DMS114 treated with DMSO at 0.1 percent for 48 hours (cell line): ENCODE measurements at regions not wholly inside any gene's neighbourhood (a gene's known extent, or its start where the extent isn't known, plus 50 kb on each side); places are given as distances from the start of the nearest gene placed in this dataset.

Experiments used
- DNase-seq: peaks from one replicate; lab custom pipeline; 2025; ENCODE audit not compliant: unreplicated experiment; lab: John Stamatoyannopoulos, UW

DNA sequence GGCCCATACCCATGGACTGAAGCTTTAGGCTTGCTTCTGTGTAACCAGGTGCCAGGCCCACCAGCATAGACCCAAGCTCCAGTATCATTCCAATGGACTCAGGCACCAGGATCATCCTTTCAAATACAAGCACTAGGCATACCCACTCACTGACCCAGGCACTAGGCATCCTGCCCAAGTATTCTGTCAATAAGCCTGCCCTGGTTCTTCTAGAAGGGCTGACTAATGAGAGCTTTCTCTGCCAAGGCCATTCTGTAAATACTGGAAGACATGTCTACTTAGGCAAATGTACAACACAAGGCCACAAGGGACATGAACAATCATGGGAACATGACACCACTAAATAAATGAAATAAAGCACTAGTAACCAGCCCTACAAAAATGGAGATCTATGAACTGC lies 352.2 kb downstream of the FSCB start:
- DNase-seq, result no peak

GRCh38 chr14:44154446-44154845 lies 352.6 kb downstream of the FSCB start:
- no peak for DNase-seq

GRCh38 chr14:44151130-44151820 lies 355.8 kb downstream of the FSCB start:
- no peak for DNase-seq

GRCh38 chr14:44149597-44149996 lies 357.5 kb downstream of the FSCB start:
- DNase-seq, result peak; percentile 19

DNA sequence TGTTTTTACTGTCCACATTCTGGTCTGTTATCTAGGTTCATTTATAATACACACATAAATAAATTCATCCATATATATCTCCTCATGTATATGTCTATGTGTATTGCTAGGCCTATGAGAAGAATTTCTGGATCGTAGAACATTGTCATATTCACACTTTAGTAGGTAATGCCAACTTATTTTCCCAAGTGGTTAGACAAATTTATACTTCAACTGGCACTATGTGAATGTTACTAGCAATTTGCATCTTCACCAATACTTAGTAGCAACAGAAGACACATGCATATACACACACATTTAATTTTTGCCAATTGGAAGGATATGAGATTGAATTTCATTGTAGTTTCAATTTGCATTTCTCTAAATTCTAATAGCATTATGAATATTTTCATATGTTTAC lies 365.1 kb downstream of the FSCB start:
- no peak for DNase-seq

- no peak for DNase-seq
Measured at GRCh38 chr14:44135972-44136371, 371.1 kb downstream of the FSCB start.

GRCh38 chr14:44131861-44132260 lies 375.2 kb downstream of the FSCB start:
- DNase-seq, result no peak

DNA sequence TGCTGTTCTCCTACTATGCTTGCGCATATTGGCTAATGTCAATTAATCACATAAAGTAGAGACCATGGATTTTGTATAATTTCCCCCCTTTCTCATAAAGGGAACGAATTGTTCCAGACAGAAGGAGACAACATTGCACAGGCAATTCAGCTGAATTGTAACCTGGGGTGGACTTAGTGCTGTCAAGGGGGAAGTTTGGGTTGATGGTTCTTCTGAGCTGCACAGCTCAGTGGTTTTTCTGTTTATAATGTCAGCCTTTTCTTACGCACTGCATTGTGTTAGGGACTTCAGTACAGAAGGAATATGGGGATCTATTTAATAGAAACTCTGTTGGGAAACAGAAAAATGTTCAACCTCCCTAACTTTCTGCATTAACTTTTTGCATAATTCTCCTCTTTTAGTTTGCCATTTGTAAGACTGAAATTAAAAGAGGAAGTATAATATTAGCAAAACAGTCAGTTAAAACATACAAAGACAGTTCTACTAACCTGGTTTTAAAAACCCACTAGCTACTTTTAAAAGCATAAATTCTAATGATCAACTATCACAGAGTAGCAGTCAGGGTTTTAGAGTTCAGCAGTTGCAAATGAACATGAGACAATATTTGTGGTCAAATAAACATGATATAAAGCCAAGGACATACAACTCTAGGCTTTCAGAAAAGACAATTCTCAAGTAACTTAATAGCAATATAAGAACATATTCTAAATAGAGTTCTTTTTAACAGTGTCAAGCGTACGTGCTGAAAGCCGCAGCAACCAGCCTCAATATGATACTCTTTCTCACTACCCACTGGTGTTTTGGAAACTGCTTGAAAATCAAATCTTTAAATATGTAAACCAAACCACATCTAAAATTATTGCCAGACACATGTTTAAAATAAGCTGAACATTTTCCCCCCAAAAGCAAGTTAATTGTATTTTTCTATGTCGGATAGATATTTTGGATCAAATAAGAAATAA lies 393.0 kb downstream of the FSCB start:
- no peak for DNase-seq

- DNase-seq, result no peak
Measured at GRCh38 chr14:44112774-44113460, 394.2 kb downstream of the FSCB start.

- DNase-seq, result no peak
Measured at GRCh38 chr14:44109036-44109435, 398.0 kb downstream of the FSCB start.

- no peak for DNase-seq
Measured at GRCh38 chr14:44108601-44109000, 398.5 kb downstream of the FSCB start.

DNA sequence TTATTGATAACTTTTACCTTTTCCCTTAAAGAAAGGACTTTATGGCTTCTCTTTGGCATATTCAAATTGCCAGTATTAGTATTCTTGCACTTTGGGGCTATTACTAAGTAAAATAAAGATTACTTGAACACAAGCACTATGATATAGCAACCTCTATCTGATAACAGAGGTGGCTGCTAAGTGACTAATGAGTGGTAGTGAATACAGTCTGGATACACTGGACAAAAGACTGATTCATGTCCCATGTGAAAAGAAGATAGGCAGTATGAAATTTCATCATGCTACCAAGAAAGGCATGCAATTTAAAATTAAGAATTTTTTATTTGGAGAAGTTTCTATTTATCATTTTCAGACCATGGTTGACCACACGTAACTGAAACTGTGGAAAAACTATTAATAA lies 399.9 kb downstream of the FSCB start:
- no peak for DNase-seq

GRCh38 chr14:44099743-44100488 lies 407.2 kb downstream of the FSCB start:
- no peak for DNase-seq

DNA sequence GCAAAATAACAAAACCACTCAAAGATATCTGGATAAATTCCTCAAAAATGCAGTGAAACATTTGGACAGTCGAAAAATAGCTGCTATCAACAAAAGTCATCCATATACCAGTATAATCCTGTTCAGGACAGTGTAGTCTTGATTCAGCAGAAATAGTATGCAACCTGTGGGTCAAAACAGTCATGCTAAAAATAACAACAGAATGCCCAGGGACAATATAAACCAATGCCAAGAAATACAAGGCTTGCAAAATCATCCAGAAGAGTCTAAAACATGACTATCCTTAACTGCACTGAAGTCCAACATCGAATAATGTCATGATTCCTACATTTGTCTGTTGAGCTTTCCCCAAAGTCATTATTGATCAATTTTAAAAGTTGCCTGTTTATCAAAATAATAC lies 425.9 kb downstream of the FSCB start:
- no peak for DNase-seq

DNA sequence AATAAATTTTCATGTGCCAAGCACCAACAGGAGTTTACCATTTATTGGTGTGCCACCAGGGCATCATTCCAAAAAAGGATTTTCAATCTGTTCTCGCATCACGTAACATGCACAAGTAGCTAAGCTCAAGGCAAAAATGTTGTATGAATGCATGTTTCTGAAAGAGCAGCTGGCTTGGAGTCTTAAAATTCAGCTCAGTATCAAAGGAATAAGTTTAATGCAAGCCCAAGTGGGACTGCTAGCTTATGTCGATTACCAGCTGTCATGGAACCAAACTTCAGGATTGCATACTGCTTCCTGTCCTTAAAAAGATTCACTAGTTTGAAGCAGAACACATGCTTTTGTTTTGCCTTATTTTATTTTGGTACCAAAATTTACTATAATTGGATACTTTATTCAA lies 437.0 kb downstream of the FSCB start:
- no peak for DNase-seq

DNA sequence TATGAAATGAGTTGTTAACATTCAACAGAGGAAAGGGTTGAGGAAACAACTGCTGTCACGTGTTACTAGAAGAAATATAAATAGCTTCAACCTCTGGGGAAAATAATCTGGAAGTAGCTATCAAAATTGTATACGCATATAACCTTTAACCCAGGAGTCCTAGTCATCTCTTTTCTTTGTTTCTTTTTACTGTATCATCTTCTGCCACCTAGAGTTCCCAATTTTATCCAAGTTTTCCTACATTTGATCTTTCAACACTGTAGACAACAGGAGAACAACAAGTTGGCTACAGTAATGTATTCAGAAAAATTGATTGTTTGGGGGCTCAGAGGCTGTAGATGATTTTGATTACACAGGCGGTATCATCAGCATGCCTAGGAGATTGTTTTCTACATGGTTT lies 453.7 kb downstream of the FSCB start:
- DNase-seq, result no peak

- DNase-seq, result no peak
Measured at GRCh38 chr14:44041700-44042099, 465.4 kb downstream of the FSCB start.

- no peak for DNase-seq
Measured at GRCh38 chr14:44040561-44040960, 466.5 kb downstream of the FSCB start.

- DNase-seq, result no peak
Measured at GRCh38 chr14:44036248-44036647, 470.8 kb downstream of the FSCB start.

DNA sequence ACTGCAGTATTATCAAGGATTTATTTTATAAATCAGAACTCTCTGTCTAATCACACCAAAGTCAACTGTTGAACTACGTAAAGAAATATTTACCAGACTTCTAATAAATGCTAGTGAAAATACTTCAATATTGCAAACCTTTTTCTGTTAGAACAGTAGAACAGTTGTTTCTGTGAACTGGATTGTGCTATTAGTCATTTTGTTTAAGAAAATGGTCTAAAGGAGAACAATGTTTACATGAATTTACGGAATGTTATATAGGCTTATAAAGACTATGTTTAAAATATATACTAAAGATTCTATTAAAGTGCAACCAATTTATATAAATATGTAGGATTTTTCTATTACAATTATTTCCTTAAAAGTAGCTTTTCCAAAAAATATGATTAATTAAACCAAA lies 471.4 kb downstream of the FSCB start:
- no peak for DNase-seq

GRCh38 chr14:44030831-44031383 lies 476.2 kb downstream of the FSCB start:
- DNase-seq, result no peak
